ENCODE measurements at regions not wholly inside any gene's neighbourhood (a gene's known extent, or its start where the extent isn't known, plus 50 kb on each side); places are given as distances from the start of the nearest gene placed in this dataset.

DNA sequence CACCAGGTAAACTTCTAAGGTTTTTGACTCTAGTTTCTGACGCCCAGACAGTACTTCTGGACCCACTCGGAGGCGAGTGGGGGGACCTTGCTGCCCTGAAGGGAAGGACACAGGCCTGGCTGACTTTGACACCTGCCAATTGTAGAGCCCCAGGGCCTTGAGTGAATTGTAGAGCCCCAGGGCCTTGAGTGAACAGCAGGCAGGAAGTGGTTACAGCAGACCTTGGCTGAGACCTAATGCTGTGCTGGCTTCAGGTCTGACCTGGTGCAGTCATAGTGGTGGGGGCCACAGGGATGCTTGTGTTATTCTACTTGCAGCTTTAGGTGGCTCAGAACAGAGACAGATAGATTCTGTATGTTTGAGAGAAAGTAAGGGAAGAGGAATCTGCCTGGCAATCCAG is 344.3 kb downstream of the DUSP10 start:
- no peaks in the 10 kb centered on the region for H3K36me3 ChIP-seq (ENCODE audit: control insufficient read depth in 2 of 2, insufficient read depth in 2 of 2, low read length in 2 of 2)

DNA sequence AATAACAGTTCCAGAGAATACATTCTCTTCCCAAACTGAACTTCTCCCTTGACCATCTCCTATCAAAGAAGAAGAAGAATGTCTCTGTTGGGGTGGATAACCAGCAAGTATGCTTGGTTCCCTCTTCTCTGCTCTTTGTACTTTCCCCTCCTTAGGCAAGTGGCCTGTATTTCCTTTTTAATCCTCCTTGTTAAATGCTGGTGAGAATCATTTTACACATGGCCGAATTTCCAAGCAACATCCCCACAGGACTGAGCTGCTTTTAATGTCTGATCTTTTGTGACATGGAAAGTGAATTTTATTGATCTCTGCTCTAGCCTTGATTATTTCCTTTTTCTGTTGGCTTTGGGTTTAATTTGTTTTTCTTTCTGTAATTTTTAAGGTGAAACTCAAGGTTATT is 336.7 kb downstream of the DUSP10 start:
- Histone ChIP-seq H3K27me3 (ENCODE audit: control insufficient read depth in 2 of 2, insufficient read depth in 2 of 2, low read length in 2 of 2) (no peaks in the 10 kb centered on the region), H3K4me3 (ENCODE audit: low read length in 2 of 2) (no peak overlapping the region), H3K9ac (ENCODE audit: low read depth in 1 of 2, low read length in 2 of 2) (no peak overlapping the region), H3K9me3 (ENCODE audit: control insufficient read depth in 2 of 2, low read length in 2 of 2) (no peaks in the 10 kb centered on the region), H3K36me3 (ENCODE audit: control insufficient read depth in 2 of 2, insufficient read depth in 2 of 2, low read length in 2 of 2) (no peaks in the 10 kb centered on the region), H3K27ac (ENCODE audit: low read depth in 2 of 2, low read length in 2 of 2) (no peak overlapping the region), H3K4me1 (ENCODE audit: control insufficient read depth in 2 of 2, insufficient read depth in 2 of 2, low read length in 2 of 2) (no peaks in the 10 kb centered on the region)

More for the DNA sequence above, 344.3 kb downstream of the DUSP10 start:
- no peaks in the 10 kb centered on the region for H3K27me3 ChIP-seq (ENCODE audit: control insufficient read depth in 2 of 2, insufficient read depth in 2 of 2, low read length in 2 of 2)
- no peak overlapping the region for H3K9ac ChIP-seq (ENCODE audit: low read depth in 1 of 2, low read length in 2 of 2)
- no peak overlapping the region for H3K27ac ChIP-seq (ENCODE audit: low read depth in 2 of 2, low read length in 2 of 2)
- H3K4me1 ChIP-seq (ENCODE audit: control insufficient read depth in 2 of 2, insufficient read depth in 2 of 2, low read length in 2 of 2) = no peaks in the 10 kb centered on the region
- no peak overlapping the region for H3K4me3 ChIP-seq (ENCODE audit: low read length in 2 of 2)
- H3K9me3 ChIP-seq (ENCODE audit: control insufficient read depth in 2 of 2, low read length in 2 of 2) = no peaks in the 10 kb centered on the region

DNA sequence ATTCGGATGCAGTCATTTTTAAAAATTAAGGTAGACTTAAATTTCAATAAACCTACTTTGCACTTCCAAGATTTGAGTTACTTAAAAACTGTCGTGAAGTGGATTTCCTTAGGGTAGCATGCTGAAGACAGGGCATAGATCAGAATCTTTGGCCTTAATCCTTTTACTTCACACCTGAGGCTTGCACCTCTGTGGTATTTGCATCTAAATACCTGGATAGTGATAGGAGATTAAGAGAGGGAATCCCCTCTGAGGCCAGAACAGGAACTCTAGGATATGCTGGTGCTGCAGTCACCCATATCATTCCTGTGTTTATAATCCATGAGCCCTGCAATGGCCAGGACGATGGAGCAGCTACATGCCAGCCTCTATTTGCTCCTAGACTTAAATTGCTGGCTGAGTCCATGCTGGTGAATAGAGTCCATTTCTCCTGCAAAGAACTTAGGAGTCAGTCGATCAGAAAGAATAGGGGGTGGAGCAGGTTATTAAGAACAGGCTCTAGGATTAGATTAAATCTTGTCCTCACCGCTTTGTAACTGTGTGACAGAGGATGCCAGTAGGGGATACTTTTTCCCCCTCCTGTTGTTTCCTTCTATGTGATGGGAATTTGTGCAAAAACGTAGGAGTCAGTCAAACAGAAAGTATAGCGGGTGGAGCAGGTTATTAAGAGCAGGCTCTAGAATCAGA is 333.6 kb downstream of the DUSP10 start:
- Histone ChIP-seq H3K27ac (ENCODE audit: low read depth in 2 of 2, low read length in 2 of 2) (no peak overlapping the region), H3K27me3 (ENCODE audit: control insufficient read depth in 2 of 2, insufficient read depth in 2 of 2, low read length in 2 of 2) (no peaks in the 10 kb centered on the region), H3K9ac (ENCODE audit: low read depth in 1 of 2, low read length in 2 of 2) (no peak overlapping the region), H3K4me3 (ENCODE audit: low read length in 2 of 2) (no peak overlapping the region), H3K36me3 (ENCODE audit: control insufficient read depth in 2 of 2, insufficient read depth in 2 of 2, low read length in 2 of 2) (no peaks in the 10 kb centered on the region), H3K4me1 (ENCODE audit: control insufficient read depth in 2 of 2, insufficient read depth in 2 of 2, low read length in 2 of 2) (no peaks in the 10 kb centered on the region), H3K9me3 (ENCODE audit: control insufficient read depth in 2 of 2, low read length in 2 of 2) (no peaks in the 10 kb centered on the region)

DNA sequence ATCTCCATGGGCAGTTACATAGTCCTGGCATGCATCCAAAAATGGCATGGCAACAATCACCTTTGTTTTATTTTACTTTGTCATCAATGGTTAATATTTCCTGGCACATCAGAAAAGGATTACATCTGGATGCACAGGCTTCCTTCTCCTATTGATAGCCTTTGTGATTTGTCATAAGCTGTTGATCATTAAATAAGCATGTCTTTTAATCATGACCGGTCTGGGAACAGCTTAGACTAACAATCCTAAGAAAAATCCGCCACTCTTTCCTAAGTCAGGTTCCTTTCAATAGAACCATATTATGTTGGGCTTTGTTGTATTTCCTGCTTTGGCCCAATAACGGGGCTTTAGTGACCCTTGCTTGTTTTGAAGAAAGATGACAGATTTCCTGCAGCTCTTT is 330.6 kb downstream of the DUSP10 start:
- no peak overlapping the region for H3K4me3 ChIP-seq (ENCODE audit: low read length in 2 of 2)
- no peaks in the 10 kb centered on the region for H3K4me1 ChIP-seq (ENCODE audit: control insufficient read depth in 2 of 2, insufficient read depth in 2 of 2, low read length in 2 of 2)
- no peaks in the 10 kb centered on the region for H3K9me3 ChIP-seq (ENCODE audit: control insufficient read depth in 2 of 2, low read length in 2 of 2)
- H3K27me3 ChIP-seq (ENCODE audit: control insufficient read depth in 2 of 2, insufficient read depth in 2 of 2, low read length in 2 of 2) = no peaks in the 10 kb centered on the region
- H3K9ac ChIP-seq (ENCODE audit: low read depth in 1 of 2, low read length in 2 of 2) = no peak overlapping the region
- H3K36me3 ChIP-seq (ENCODE audit: control insufficient read depth in 2 of 2, insufficient read depth in 2 of 2, low read length in 2 of 2) = no peaks in the 10 kb centered on the region
- no peak overlapping the region for H3K27ac ChIP-seq (ENCODE audit: low read depth in 2 of 2, low read length in 2 of 2)

DNA sequence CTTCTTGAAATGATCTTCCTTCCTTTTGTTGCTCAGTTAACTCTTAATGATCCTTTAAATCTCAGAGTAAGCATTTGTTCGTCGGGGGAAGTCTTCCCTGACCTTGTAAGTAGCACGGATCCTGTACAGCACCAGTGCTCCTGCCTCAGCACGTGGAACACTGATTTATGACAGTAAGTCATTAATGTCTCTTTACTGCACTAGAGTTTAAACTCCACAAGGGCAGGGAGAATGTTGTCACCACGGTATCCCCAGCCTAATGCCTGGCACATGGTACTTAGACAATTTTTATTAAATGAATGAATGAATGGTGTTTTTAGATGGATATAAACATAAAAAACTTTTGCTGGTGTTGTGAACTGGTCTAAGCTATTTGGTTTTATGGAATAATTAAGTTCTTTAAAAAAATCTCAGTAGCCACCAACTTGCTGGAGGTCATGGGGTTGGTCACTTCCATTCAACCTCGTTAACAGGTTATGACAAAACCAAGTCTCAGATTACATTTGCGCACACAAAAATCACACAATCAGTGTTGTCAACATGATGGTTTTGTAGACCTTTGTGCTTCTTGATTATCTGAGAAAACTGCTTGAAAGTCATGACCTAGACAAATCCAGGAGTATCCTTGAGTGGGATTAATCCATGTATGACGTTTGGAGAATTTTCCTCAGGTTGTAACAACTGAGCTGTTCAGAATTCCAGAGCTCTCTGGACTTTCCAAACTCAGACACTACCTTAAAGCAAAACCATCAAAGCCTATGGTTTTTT is 326.9 kb downstream of the DUSP10 start:
- H3K4me3 ChIP-seq (ENCODE audit: low read length in 2 of 2) = no peak overlapping the region
- H3K9me3 ChIP-seq (ENCODE audit: control insufficient read depth in 2 of 2, low read length in 2 of 2) = no peaks in the 10 kb centered on the region
- no peaks in the 10 kb centered on the region for H3K36me3 ChIP-seq (ENCODE audit: control insufficient read depth in 2 of 2, insufficient read depth in 2 of 2, low read length in 2 of 2)
- no peaks in the 10 kb centered on the region for H3K27me3 ChIP-seq (ENCODE audit: control insufficient read depth in 2 of 2, insufficient read depth in 2 of 2, low read length in 2 of 2)
- H3K9ac ChIP-seq (ENCODE audit: low read depth in 1 of 2, low read length in 2 of 2) = no peak overlapping the region
- no peaks in the 10 kb centered on the region for H3K4me1 ChIP-seq (ENCODE audit: control insufficient read depth in 2 of 2, insufficient read depth in 2 of 2, low read length in 2 of 2)
- H3K27ac ChIP-seq (ENCODE audit: low read depth in 2 of 2, low read length in 2 of 2) = no peak overlapping the region

DNA sequence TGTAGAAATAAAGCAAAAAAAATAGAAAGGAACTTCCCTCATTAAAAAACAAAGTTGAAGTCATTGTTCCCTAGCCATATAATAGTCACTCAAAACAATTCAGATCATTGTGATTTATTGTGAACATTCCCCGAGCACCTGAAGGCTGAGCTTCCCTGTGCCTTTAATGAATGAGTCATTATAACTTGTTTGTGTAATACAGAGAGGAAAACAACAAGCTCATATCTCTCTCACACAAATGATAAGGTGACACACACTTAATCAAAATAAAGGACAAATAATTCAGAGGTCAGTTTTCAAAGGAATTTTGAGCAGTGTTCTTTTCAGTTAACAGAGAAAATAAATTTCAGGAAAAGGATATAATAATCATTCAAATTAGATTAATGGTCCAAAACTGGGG is 326.2 kb downstream of the DUSP10 start:
- Histone ChIP-seq H3K27me3 (ENCODE audit: control insufficient read depth in 2 of 2, insufficient read depth in 2 of 2, low read length in 2 of 2) (no peaks in the 10 kb centered on the region), H3K9ac (ENCODE audit: low read depth in 1 of 2, low read length in 2 of 2) (no peak overlapping the region), H3K9me3 (ENCODE audit: control insufficient read depth in 2 of 2, low read length in 2 of 2) (no peaks in the 10 kb centered on the region), H3K36me3 (ENCODE audit: control insufficient read depth in 2 of 2, insufficient read depth in 2 of 2, low read length in 2 of 2) (no peaks in the 10 kb centered on the region), H3K4me1 (ENCODE audit: control insufficient read depth in 2 of 2, insufficient read depth in 2 of 2, low read length in 2 of 2) (no peaks in the 10 kb centered on the region), H3K27ac (ENCODE audit: low read depth in 2 of 2, low read length in 2 of 2) (no peak overlapping the region), H3K4me3 (ENCODE audit: low read length in 2 of 2) (no peak overlapping the region)

DNA sequence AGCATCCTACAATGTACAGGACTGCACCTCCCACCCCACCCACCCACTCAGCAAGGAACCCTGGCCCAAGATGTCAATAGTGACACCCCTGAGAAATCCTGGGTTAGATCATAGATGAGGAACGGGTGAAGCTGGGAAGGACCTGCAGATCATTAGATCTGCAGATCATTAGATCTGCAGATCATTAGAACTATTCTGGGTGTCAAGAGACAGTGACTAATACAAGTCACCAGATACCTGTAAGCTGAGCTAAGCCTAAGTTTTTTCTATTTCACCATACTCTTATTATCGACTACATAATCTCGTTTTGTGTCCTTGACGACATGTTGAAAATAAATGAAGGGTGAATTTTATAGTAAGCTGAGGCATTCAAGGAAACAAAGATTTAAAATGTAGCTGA is 325.7 kb downstream of the DUSP10 start:
- no peaks in the 10 kb centered on the region for H3K27me3 ChIP-seq (ENCODE audit: control insufficient read depth in 2 of 2, insufficient read depth in 2 of 2, low read length in 2 of 2)
- no peaks in the 10 kb centered on the region for H3K9me3 ChIP-seq (ENCODE audit: control insufficient read depth in 2 of 2, low read length in 2 of 2)
- H3K27ac ChIP-seq (ENCODE audit: low read depth in 2 of 2, low read length in 2 of 2) = no peak overlapping the region
- H3K9ac ChIP-seq (ENCODE audit: low read depth in 1 of 2, low read length in 2 of 2) = no peak overlapping the region
- no peak overlapping the region for H3K4me3 ChIP-seq (ENCODE audit: low read length in 2 of 2)
- H3K4me1 ChIP-seq (ENCODE audit: control insufficient read depth in 2 of 2, insufficient read depth in 2 of 2, low read length in 2 of 2) = no peaks in the 10 kb centered on the region
- no peaks in the 10 kb centered on the region for H3K36me3 ChIP-seq (ENCODE audit: control insufficient read depth in 2 of 2, insufficient read depth in 2 of 2, low read length in 2 of 2)

DNA sequence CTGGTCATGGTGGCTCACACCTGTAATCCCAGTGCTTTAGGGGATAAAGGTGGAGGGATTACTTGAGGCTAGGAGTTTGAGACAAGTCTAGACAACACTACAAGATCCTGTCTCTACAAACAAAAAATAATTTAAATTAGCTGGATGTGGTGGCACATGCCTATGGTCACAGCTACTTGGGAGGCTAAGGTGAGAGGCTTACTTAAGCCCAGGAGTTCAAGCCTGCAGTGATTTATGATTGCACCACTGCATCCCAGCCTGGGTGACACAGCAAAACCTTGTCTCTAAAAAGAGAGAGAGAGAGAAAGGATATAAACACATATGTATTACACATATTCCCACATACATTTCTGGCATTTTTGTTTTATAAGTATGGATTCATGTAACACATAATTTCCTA is 325.2 kb downstream of the DUSP10 start:
- Histone ChIP-seq H3K27me3 (ENCODE audit: control insufficient read depth in 2 of 2, insufficient read depth in 2 of 2, low read length in 2 of 2) (no peaks in the 10 kb centered on the region), H3K36me3 (ENCODE audit: control insufficient read depth in 2 of 2, insufficient read depth in 2 of 2, low read length in 2 of 2) (no peaks in the 10 kb centered on the region), H3K4me3 (ENCODE audit: low read length in 2 of 2) (no peak overlapping the region), H3K4me1 (ENCODE audit: control insufficient read depth in 2 of 2, insufficient read depth in 2 of 2, low read length in 2 of 2) (no peaks in the 10 kb centered on the region), H3K9ac (ENCODE audit: low read depth in 1 of 2, low read length in 2 of 2) (no peak overlapping the region), H3K27ac (ENCODE audit: low read depth in 2 of 2, low read length in 2 of 2) (no peak overlapping the region), H3K9me3 (ENCODE audit: control insufficient read depth in 2 of 2, low read length in 2 of 2) (no peaks in the 10 kb centered on the region)

DNA sequence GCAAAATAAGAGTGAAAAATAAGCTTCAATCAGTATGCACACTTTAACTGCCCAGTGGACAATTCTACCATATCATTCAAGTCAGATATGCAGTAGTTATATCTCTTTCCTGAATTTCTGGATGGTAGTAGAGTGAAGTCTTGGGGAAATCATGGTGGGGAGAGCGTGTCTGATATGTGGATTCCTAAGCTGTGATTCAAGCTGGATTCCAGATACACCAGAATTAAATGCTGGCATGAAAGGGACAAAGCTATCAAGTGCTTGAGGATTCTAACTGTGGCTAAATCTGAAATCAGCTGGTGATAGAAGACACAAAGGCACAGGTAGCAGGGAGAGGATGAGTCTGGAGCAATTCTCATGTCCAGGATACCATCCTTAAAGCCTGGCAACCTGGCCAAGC is 323.5 kb downstream of the DUSP10 start:
- Histone ChIP-seq H3K4me3 (ENCODE audit: low read length in 2 of 2) (no peak overlapping the region), H3K27ac (ENCODE audit: low read depth in 2 of 2, low read length in 2 of 2) (no peak overlapping the region), H3K27me3 (ENCODE audit: control insufficient read depth in 2 of 2, insufficient read depth in 2 of 2, low read length in 2 of 2) (no peaks in the 10 kb centered on the region), H3K9me3 (ENCODE audit: control insufficient read depth in 2 of 2, low read length in 2 of 2) (no peaks in the 10 kb centered on the region), H3K4me1 (ENCODE audit: control insufficient read depth in 2 of 2, insufficient read depth in 2 of 2, low read length in 2 of 2) (no peaks in the 10 kb centered on the region), H3K36me3 (ENCODE audit: control insufficient read depth in 2 of 2, insufficient read depth in 2 of 2, low read length in 2 of 2) (no peaks in the 10 kb centered on the region), H3K9ac (ENCODE audit: low read depth in 1 of 2, low read length in 2 of 2) (no peak overlapping the region)

DNA sequence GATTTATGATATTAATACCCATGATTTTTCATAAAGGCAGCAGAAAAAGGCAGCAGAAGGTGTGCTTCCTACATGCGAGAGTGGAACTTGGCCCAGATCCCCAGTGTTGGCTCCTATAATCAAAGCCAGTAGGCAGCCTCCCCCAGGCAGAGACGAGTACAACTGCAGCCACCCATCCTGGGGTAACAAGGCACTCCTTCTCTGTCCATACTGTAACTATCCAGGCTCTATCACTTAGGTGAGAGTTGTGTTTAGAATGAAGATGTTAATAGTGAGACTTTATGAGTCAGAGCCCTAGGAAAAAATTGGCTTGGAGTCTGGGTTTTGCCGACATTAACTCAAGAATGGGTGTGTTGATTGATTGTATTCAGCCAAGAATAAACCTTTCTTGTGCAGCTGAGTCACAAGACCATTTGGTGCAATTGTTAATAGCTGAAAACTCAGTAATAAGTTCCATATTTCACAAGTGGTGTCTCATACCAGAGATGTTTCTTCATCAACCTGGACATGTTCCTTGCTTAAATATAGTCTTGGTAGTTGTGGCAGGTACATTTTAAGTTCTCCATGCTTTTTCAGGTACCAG is 322.3 kb downstream of the DUSP10 start:
- Histone ChIP-seq H3K4me1 (ENCODE audit: control insufficient read depth in 2 of 2, insufficient read depth in 2 of 2, low read length in 2 of 2) (no peaks in the 10 kb centered on the region), H3K36me3 (ENCODE audit: control insufficient read depth in 2 of 2, insufficient read depth in 2 of 2, low read length in 2 of 2) (no peaks in the 10 kb centered on the region), H3K27me3 (ENCODE audit: control insufficient read depth in 2 of 2, insufficient read depth in 2 of 2, low read length in 2 of 2) (no peaks in the 10 kb centered on the region), H3K4me3 (ENCODE audit: low read length in 2 of 2) (no peak overlapping the region), H3K9ac (ENCODE audit: low read depth in 1 of 2, low read length in 2 of 2) (no peak overlapping the region), H3K27ac (ENCODE audit: low read depth in 2 of 2, low read length in 2 of 2) (no peak overlapping the region), H3K9me3 (ENCODE audit: control insufficient read depth in 2 of 2, low read length in 2 of 2) (no peaks in the 10 kb centered on the region)
